HG03575 (cell line): ENCODE measurements at regions not wholly inside any gene's neighbourhood (a gene's known extent, or its start where the extent isn't known, plus 50 kb on each side); places are given as distances from the start of the nearest gene placed in this dataset.
"Not testable (repeated sequence)": the region's sequence is repeated elsewhere in the genome, so short reads cannot be mapped to it uniquely, and the experiment has no call there.

ENCODE experiments used
- ATAC-seq: cut with Tn5 transposase; IDR thresholded peaks from one replicate; pipeline ENCODE4 v1.9.1; 2021; ENCODE audit not compliant: unreplicated experiment, insufficient number of reproducible peaks, low FRiP score; ENCODE audit errors: extremely low read depth

- not testable (repeated sequence) for ATAC-seq
Observed at GRCh38 chr9:41839786-41840185, 289.4 kb downstream of the CNTNAP3B start.

GRCh38 chr9:41838953-41839352 lies 290.3 kb downstream of the CNTNAP3B start:
- not testable (repeated sequence) for ATAC-seq

- not testable (repeated sequence) for ATAC-seq
Observed at GRCh38 chr9:41838562-41838851, 290.7 kb downstream of the CNTNAP3B start.

- ATAC-seq, result not testable (repeated sequence)
Observed at GRCh38 chr9:41837684-41838561, 291.3 kb downstream of the CNTNAP3B start.

GRCh38 chr9:41833108-41833507 lies 296.1 kb downstream of the CNTNAP3B start:
- ATAC-seq, result not testable (repeated sequence)

- not testable (repeated sequence) for ATAC-seq
Observed at GRCh38 chr9:41824723-41825122, 304.5 kb downstream of the CNTNAP3B start.

GRCh38 chr9:41802706-41803105 lies 326.5 kb downstream of the CNTNAP3B start:
- not testable (repeated sequence) for ATAC-seq

GRCh38 chr9:41798684-41799083 lies 330.5 kb downstream of the CNTNAP3B start:
- not testable (repeated sequence) for ATAC-seq

GRCh38 chr9:41790719-41791363 lies 338.4 kb downstream of the CNTNAP3B start:
- ATAC-seq, result not testable (repeated sequence)

- not testable (repeated sequence) for ATAC-seq
Observed at GRCh38 chr9:41790007-41790406, 339.2 kb downstream of the CNTNAP3B start.

GRCh38 chr9:41789387-41789786 lies 339.8 kb downstream of the CNTNAP3B start:
- ATAC-seq, result not testable (repeated sequence)

- ATAC-seq, result not testable (repeated sequence)
Observed at GRCh38 chr9:41787951-41788350, 341.3 kb downstream of the CNTNAP3B start.

GRCh38 chr9:41787270-41787669 lies 342.0 kb downstream of the CNTNAP3B start:
- ATAC-seq, result not testable (repeated sequence)

- ATAC-seq, result not testable (repeated sequence)
Observed at GRCh38 chr9:41784006-41784405, 345.2 kb downstream of the CNTNAP3B start.

GRCh38 chr9:41783070-41783810 lies 346.0 kb downstream of the CNTNAP3B start:
- not testable (repeated sequence) for ATAC-seq

GRCh38 chr9:41781899-41782298 lies 347.3 kb downstream of the CNTNAP3B start:
- not testable (repeated sequence) for ATAC-seq

GRCh38 chr9:41779897-41780406 lies 349.3 kb downstream of the CNTNAP3B start:
- not testable (repeated sequence) for ATAC-seq

GRCh38 chr9:41779192-41779591 lies 350.0 kb downstream of the CNTNAP3B start:
- not testable (repeated sequence) for ATAC-seq

GRCh38 chr9:41778535-41779071 lies 350.6 kb downstream of the CNTNAP3B start:
- not testable (repeated sequence) for ATAC-seq
